NCI-H226 (cell line): ENCODE measurements at regions not wholly inside any gene's neighbourhood (a gene's known extent, or its start where the extent isn't known, plus 50 kb on each side); places are given as distances from the start of the nearest gene placed in this dataset.

Source experiments
- DNase-seq: peaks from one replicate; pipeline ENCODE4 v3.0.0-alpha.2; 2015

GRCh38 chr11:134562941-134563471 lies 151.0 kb upstream of the B3GAT1 start:
- no peak for DNase-seq

GRCh38 chr11:134562196-134562595 lies 150.2 kb upstream of the B3GAT1 start:
- DNase-seq, result no peak

- DNase-seq, result no peak
Observed at GRCh38 chr11:134561331-134561720, 149.3 kb upstream of the B3GAT1 start.

GRCh38 chr11:134560566-134561330 lies 148.7 kb upstream of the B3GAT1 start:
- no peak for DNase-seq

GRCh38 chr11:134560066-134560465 lies 148.0 kb upstream of the B3GAT1 start:
- DNase-seq, result no peak

- no peak for DNase-seq
Observed at GRCh38 chr11:134559602-134559962, 147.5 kb upstream of the B3GAT1 start.

- no peak for DNase-seq
Observed at GRCh38 chr11:134558916-134559601, 147.0 kb upstream of the B3GAT1 start.

GRCh38 chr11:134558258-134558835 lies 146.3 kb upstream of the B3GAT1 start:
- DNase-seq, result no peak

GRCh38 chr11:134557571-134558257 lies 145.7 kb upstream of the B3GAT1 start:
- DNase-seq, result no peak

- no peak for DNase-seq
Observed at GRCh38 chr11:134556186-134556585, 144.1 kb upstream of the B3GAT1 start.

GRCh38 chr11:134555510-134555909 lies 143.5 kb upstream of the B3GAT1 start:
- DNase-seq, result no peak

GRCh38 chr11:134554861-134555260 lies 142.8 kb upstream of the B3GAT1 start:
- DNase-seq, result no peak

GRCh38 chr11:134554106-134554505 lies 142.1 kb upstream of the B3GAT1 start:
- no peak for DNase-seq

- DNase-seq, result no peak
Observed at GRCh38 chr11:134552749-134553148, 140.7 kb upstream of the B3GAT1 start.

- no peak for DNase-seq
Observed at GRCh38 chr11:134545521-134545920, 133.5 kb upstream of the B3GAT1 start.

- DNase-seq, result no peak
Observed at GRCh38 chr11:134544095-134544815, 132.2 kb upstream of the B3GAT1 start.

GRCh38 chr11:134543645-134544044 lies 131.6 kb upstream of the B3GAT1 start:
- no peak for DNase-seq

GRCh38 chr11:134543241-134543640 lies 131.2 kb upstream of the B3GAT1 start:
- no peak for DNase-seq

- no peak for DNase-seq
Observed at GRCh38 chr11:134542401-134543165, 130.5 kb upstream of the B3GAT1 start.

GRCh38 chr11:134541951-134542350 lies 129.9 kb upstream of the B3GAT1 start:
- no peak for DNase-seq

GRCh38 chr11:134541355-134541754 lies 129.3 kb upstream of the B3GAT1 start:
- no peak for DNase-seq

GRCh38 chr11:134539285-134539684 lies 127.2 kb upstream of the B3GAT1 start:
- DNase-seq, result no peak
